ENCODE measurements at regions not wholly inside any gene's neighbourhood (a gene's known extent, or its start where the extent isn't known, plus 50 kb on each side); places are given as distances from the start of the nearest gene placed in this dataset.

- DNase-seq = no peak
- no peaks in the 10 kb centered on the region for H3K4me1 Mint-ChIP-seq (ENCODE audit: low read depth)
- no peak overlapping the region for H3K4me3 Mint-ChIP-seq
- H3K36me3 Mint-ChIP-seq (ENCODE audit: low read depth) = no peaks in the 10 kb centered on the region
- H3K27ac Mint-ChIP-seq = no peak overlapping the region
- peaks cover 3% of the 10 kb centered on the region for H3K9me3 Mint-ChIP-seq
- H3K27me3 Mint-ChIP-seq = peaks cover 3% of the 10 kb centered on the region
These were observed 211.0 kb upstream of the EMCN start for GRCh38 chr4:100728861-100729260.

DNA sequence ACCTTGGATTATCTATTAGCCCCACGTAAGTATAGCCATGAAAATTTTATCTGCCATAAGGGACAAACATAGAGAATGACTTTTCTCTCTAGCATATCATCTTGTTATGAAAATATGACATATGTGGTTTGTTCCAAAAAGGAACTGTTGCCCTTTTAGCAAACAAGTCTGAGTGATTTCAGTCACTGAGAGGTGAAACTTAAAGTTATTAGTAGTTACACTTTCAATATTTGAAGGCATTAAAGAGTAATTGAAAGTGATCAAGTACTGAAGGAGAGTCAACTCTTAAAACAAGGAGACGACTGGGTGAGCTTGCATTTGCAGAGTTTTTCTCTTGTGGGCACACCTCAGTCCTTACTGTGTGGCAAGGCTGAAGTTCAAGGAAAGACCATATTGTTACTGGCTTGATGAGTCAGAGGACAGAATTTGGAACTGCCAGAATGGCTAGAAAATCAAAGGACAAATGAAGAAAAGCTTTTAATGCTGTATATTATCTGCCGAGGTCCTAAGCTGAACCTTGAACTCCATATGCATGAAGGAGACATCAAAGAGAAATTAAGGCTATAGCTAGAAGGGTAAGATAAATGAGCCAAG lies 205.1 kb upstream of the EMCN start:
- Mint-ChIP-seq H3K4me1 (ENCODE audit: low read depth) (no peaks in the 10 kb centered on the region), H3K9me3 (peaks cover 7% of the 10 kb centered on the region), H3K36me3 (ENCODE audit: low read depth) (no peaks in the 10 kb centered on the region), H3K4me3 (no peak overlapping the region), H3K27me3 (peaks cover 22% of the 10 kb centered on the region), H3K27ac (no peak overlapping the region)
- no peak for DNase-seq

DNA sequence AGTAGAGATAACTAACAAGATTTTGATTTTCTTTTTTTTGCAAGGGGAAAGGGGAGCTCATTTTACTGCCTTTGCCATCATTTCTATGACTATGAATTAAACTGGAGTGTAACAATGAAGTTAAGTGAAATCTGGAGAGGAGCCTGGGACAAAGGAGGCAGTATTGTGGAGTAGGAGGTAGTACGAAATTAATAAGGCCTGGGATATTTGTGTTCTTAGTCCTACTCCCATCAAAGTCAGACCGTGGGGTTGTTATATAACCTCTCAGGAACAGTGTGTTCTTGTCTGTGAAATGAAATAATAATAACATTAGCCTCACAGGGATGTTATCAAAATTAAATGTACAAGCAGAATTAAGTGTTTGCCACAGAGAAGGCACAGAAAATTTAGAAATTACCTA lies 204.3 kb upstream of the EMCN start:
- Mint-ChIP-seq H3K27me3 (peaks cover 22% of the 10 kb centered on the region), H3K9me3 (peaks cover 7% of the 10 kb centered on the region), H3K27ac (no peak overlapping the region), H3K4me3 (no peak overlapping the region), H3K36me3 (ENCODE audit: low read depth) (no peaks in the 10 kb centered on the region), H3K4me1 (ENCODE audit: low read depth) (no peaks in the 10 kb centered on the region)
- DNase-seq = no peak

GRCh38 chr4:100721490-100721889 lies 203.7 kb upstream of the EMCN start:
- Mint-ChIP-seq H3K27me3 (peaks cover 22% of the 10 kb centered on the region), H3K36me3 (ENCODE audit: low read depth) (no peaks in the 10 kb centered on the region), H3K4me1 (ENCODE audit: low read depth) (no peaks in the 10 kb centered on the region), H3K27ac (no peak overlapping the region), H3K4me3 (no peak overlapping the region), H3K9me3 (peaks cover 7% of the 10 kb centered on the region)
- no peak for DNase-seq

- DNase-seq = no peak
- Mint-ChIP-seq H3K9me3 (peaks cover 7% of the 10 kb centered on the region), H3K4me1 (ENCODE audit: low read depth) (no peaks in the 10 kb centered on the region), H3K27ac (no peak overlapping the region), H3K27me3 (peaks cover 21% of the 10 kb centered on the region), H3K36me3 (ENCODE audit: low read depth) (no peaks in the 10 kb centered on the region), H3K4me3 (no peak overlapping the region)
These were observed 203.3 kb upstream of the EMCN start for GRCh38 chr4:100721077-100721476.

DNA sequence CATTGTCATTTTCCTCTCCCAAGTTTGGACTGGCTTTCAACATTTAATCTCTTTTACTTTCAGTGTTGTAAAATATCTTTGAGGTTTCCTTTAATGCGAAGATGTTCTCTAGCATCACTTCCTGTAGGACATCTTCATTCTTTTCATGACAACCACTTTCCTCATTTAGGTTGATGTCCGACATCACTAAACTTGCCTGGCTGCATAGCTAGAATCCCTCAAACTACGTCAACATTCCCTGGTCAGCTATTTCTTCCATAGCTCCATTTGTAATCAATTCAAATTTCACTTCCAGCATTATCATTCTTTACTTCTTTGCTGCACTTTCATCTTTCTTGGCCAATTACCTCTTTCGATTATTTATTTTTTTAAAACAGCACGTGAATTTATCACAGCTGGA lies 198.6 kb upstream of the EMCN start:
- Mint-ChIP-seq H3K9me3 (peaks cover 2% of the 10 kb centered on the region), H3K4me3 (no peak overlapping the region), H3K27me3 (peaks cover 8% of the 10 kb centered on the region), H3K36me3 (ENCODE audit: low read depth) (no peaks in the 10 kb centered on the region), H3K27ac (no peak overlapping the region), H3K4me1 (ENCODE audit: low read depth) (no peaks in the 10 kb centered on the region)
- DNase-seq = no peak

- Mint-ChIP-seq H3K4me3 (no peak overlapping the region), H3K36me3 (ENCODE audit: low read depth) (no peaks in the 10 kb centered on the region), H3K4me1 (ENCODE audit: low read depth) (no peaks in the 10 kb centered on the region), H3K27ac (no peak overlapping the region), H3K27me3 (no peaks in the 10 kb centered on the region), H3K9me3 (no peaks in the 10 kb centered on the region)
- no peak for DNase-seq
These were observed 191.0 kb upstream of the EMCN start for GRCh38 chr4:100708776-100709175.

DNA sequence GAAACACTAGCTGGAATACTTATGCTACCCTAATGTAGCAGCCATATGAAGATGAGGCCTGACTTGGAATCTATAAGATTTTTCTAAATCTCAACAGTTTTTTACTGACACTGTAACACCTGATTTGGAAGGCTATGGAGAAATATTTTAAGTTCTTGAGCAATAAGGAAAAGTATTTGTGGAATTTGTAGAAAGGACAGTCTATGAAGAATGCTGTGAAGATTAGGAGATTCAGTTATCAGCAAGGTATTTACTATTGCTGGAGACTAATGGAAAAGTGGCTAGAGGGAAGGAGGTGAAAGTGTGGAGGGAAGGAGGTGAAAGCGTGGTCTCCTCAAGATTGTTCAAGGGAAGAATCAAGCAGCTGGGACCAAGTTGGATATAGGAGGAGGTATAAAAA lies 190.0 kb upstream of the EMCN start:
- Mint-ChIP-seq H3K36me3 (ENCODE audit: low read depth) (no peaks in the 10 kb centered on the region), H3K4me3 (no peak overlapping the region), H3K27me3 (no peaks in the 10 kb centered on the region), H3K27ac (no peak overlapping the region), H3K4me1 (ENCODE audit: low read depth) (no peaks in the 10 kb centered on the region), H3K9me3 (no peaks in the 10 kb centered on the region)
- DNase-seq = no peak

- H3K4me1 Mint-ChIP-seq (ENCODE audit: low read depth) = peaks cover 3% of the 10 kb centered on the region
- no peaks in the 10 kb centered on the region for H3K9me3 Mint-ChIP-seq
- H3K4me3 Mint-ChIP-seq = no peak overlapping the region
- no peak overlapping the region for H3K27ac Mint-ChIP-seq
- no peaks in the 10 kb centered on the region for H3K36me3 Mint-ChIP-seq (ENCODE audit: low read depth)
- H3K27me3 Mint-ChIP-seq = peaks cover 8% of the 10 kb centered on the region
- DNase-seq = no peak
These were observed 178.7 kb upstream of the EMCN start for GRCh38 chr4:100696531-100696930.

DNA sequence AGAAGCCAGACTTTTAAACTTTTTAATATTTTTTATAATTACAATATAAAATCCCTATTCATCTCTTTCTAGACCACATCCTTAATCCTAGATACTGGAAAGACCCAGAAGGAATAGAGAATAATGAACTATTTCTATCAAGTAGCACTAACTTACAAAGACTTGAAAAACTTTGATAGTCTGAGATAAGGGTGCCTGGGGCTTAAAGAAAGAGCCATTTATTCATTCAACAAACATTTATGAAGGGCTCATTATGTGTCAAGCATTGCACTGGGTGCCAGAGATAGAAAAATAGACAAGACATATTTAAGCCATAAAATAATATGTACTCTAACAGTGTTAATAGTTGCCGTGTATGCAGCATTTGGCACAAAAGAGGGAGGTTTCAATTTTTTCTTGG lies 178.0 kb upstream of the EMCN start:
- Mint-ChIP-seq H3K27ac (no peak overlapping the region), H3K4me3 (no peak overlapping the region), H3K9me3 (no peaks in the 10 kb centered on the region), H3K4me1 (ENCODE audit: low read depth) (no peaks in the 10 kb centered on the region), H3K27me3 (peaks cover 8% of the 10 kb centered on the region), H3K36me3 (ENCODE audit: low read depth) (no peaks in the 10 kb centered on the region)
- no peak for DNase-seq

DNA sequence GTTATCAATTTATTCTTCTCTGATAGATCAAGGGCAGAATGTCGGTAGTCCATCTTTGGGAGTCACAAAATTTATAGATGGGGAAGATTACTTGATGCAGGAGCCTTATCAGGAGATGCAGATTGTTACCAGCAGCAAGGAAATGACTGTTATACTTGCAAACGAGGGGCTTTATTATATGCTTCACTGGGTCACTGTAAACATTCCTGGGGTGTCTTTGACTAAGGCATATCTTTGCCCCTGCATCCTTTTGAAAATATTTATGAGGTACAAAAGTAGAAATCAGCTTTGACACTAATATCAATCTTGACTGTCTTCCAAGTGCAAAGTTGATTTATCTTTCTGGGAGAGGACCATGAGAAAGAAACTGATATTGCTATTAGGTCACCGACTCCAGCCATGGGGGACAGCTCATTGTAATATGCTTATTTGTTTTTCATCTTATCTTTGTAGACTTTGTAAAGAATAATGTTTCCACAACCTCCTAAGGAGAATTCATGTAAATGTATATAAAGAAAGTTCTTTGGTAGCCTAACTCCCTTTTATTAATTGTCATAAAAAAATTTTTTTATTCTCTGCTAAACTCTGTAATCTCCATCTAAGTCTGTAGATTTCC lies 177.3 kb upstream of the EMCN start:
- DNase-seq = no peak
- H3K27ac Mint-ChIP-seq = no peak overlapping the region
- H3K4me3 Mint-ChIP-seq = no peak overlapping the region
- H3K36me3 Mint-ChIP-seq (ENCODE audit: low read depth) = no peaks in the 10 kb centered on the region
- H3K27me3 Mint-ChIP-seq = peaks cover 8% of the 10 kb centered on the region
- no peaks in the 10 kb centered on the region for H3K9me3 Mint-ChIP-seq
- H3K4me1 Mint-ChIP-seq (ENCODE audit: low read depth) = no peaks in the 10 kb centered on the region

GRCh38 chr4:100694467-100694866 lies 176.6 kb upstream of the EMCN start:
- Mint-ChIP-seq H3K9me3 (no peaks in the 10 kb centered on the region), H3K36me3 (ENCODE audit: low read depth) (no peaks in the 10 kb centered on the region), H3K27me3 (peaks cover 8% of the 10 kb centered on the region), H3K4me3 (no peak overlapping the region), H3K4me1 (ENCODE audit: low read depth) (no peaks in the 10 kb centered on the region), H3K27ac (no peak overlapping the region)
- no peak for DNase-seq

- Mint-ChIP-seq H3K4me1 (ENCODE audit: low read depth) (no peaks in the 10 kb centered on the region), H3K27me3 (peaks cover 8% of the 10 kb centered on the region), H3K4me3 (no peak overlapping the region), H3K9me3 (no peaks in the 10 kb centered on the region), H3K27ac (no peak overlapping the region), H3K36me3 (ENCODE audit: low read depth) (no peaks in the 10 kb centered on the region)
- DNase-seq = no peak
These were observed 173.0 kb upstream of the EMCN start for GRCh38 chr4:100690812-100691211.

- H3K36me3 Mint-ChIP-seq (ENCODE audit: low read depth) = no peaks in the 10 kb centered on the region
- H3K9me3 Mint-ChIP-seq = peaks cover 2% of the 10 kb centered on the region
- no peaks in the 10 kb centered on the region for H3K4me1 Mint-ChIP-seq (ENCODE audit: low read depth)
- no peak for DNase-seq
- H3K4me3 Mint-ChIP-seq = no peak overlapping the region
- no peak overlapping the region for H3K27ac Mint-ChIP-seq
- peaks cover 5% of the 10 kb centered on the region for H3K27me3 Mint-ChIP-seq
These were observed 170.5 kb upstream of the EMCN start for GRCh38 chr4:100688368-100688767.

DNA sequence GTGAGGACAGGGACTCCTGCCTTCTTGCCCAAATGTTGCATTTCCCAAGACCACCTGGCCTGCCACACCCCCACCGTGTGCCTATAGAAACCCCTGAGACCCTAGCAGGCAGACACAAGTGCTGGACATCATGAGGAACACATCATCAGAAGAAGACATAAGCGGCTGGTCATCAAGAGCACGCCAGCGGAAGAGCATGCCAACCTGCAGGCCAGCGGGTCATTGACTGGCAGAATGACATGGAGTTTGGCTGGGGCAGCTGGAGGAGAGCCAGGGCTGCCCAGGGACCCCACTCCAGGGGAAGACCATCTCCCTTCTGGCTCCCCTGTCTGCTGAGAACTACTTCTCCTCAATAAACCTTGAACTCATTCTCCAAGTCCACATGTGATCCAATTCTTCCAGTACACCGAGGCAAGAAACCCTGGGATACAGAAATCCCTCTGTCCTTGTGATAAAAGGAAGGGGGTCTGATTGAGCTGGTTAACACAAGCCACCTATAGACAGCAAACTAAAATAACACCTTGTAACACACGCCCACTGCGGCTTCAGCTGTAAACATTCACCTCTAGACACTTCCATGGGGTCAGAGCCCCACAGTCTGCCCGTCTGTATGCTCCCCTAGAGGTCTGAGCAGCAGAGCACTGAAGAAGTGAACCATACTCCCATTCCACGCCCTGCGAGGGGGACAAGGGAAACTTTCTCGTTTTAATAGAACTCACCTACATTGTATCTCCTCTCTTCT lies 164.8 kb upstream of the EMCN start:
- H3K4me3 Mint-ChIP-seq = no peak overlapping the region
- H3K4me1 Mint-ChIP-seq (ENCODE audit: low read depth) = no peaks in the 10 kb centered on the region
- peaks cover 2% of the 10 kb centered on the region for H3K9me3 Mint-ChIP-seq
- no peak for DNase-seq
- H3K27ac Mint-ChIP-seq = no peak overlapping the region
- H3K27me3 Mint-ChIP-seq = no peaks in the 10 kb centered on the region
- no peaks in the 10 kb centered on the region for H3K36me3 Mint-ChIP-seq (ENCODE audit: low read depth)
